ENCODE measurements at regions not wholly inside any gene's neighbourhood (a gene's known extent, or its start where the extent isn't known, plus 50 kb on each side); places are given as distances from the start of the nearest gene placed in this dataset.

DNA sequence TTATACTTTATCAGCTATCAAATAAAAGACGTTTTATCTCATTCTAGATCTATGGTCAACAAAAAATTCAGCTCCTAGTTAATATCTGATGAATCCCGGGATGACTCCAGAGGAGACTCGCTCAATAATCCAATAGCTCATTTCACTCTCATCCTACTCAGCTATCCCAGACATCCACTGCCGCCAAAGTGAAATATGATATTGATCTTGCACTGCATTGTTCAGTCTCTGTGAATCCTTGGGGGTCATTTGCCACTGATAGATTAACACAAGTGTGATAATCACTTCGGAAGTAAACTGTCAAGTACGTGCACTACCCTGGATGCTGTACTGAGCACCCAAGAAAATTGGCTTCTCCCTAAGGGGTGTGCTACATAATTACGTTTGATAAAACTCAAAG, 249.1 kb downstream of the SUCLG1 start:
- Histone ChIP-seq H3K27ac (ENCODE audit: low read length) (no peak overlapping the region), H3K27me3 (ENCODE audit: control insufficient read depth, insufficient read depth, low read length) (no peaks in the 10 kb centered on the region), H3K36me3 (ENCODE audit: control insufficient read depth, insufficient read depth, low read length) (no peaks in the 10 kb centered on the region), H3K4me1 (ENCODE audit: control insufficient read depth, insufficient read depth, low read length) (no peaks in the 10 kb centered on the region), H3K4me3 (ENCODE audit: low read depth in 2 of 2, low read length in 2 of 2) (no peak overlapping the region), H3K9me3 (ENCODE audit: control insufficient read depth, insufficient read depth, low read depth, low read length) (no peaks in the 10 kb centered on the region)
- in situ Hi-C loops (cut with HindIII; ENCODE audit: low pct_unique_long_range_greater_than_20kb, low sequenced_read_pairs): no loop called here
- intact Hi-C loops (cut with micrococcal nuclease; ENCODE audit: unreplicated experiment): no loop called here
- TF ChIP-seq, protein P1, sequence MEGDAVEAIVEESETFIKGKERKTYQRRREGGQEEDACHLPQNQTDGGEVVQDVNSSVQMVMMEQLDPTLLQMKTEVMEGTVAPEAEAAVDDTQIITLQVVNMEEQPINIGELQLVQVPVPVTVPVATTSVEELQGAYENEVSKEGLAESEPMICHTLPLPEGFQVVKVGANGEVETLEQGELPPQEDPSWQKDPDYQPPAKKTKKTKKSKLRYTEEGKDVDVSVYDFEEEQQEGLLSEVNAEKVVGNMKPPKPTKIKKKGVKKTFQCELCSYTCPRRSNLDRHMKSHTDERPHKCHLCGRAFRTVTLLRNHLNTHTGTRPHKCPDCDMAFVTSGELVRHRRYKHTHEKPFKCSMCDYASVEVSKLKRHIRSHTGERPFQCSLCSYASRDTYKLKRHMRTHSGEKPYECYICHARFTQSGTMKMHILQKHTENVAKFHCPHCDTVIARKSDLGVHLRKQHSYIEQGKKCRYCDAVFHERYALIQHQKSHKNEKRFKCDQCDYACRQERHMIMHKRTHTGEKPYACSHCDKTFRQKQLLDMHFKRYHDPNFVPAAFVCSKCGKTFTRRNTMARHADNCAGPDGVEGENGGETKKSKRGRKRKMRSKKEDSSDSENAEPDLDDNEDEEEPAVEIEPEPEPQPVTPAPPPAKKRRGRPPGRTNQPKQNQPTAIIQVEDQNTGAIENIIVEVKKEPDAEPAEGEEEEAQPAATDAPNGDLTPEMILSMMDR (IDR thresholded peaks at IDR 0.05): no peak
- TF ChIP-seq POLR2AphosphoS5 (IDR thresholded peaks at IDR 0.05; ENCODE audit: low read depth, low read length) (no peak), TCF7L2 (IDR thresholded peaks at IDR 0.05; ENCODE audit: low read depth, low read length) (no peak), SIN3A (IDR thresholded peaks at IDR 0.05; ENCODE audit: borderline replicate concordance, insufficient read depth, low read depth, low read length) (no peak)
- TF ChIP-seq, protein P2, sequence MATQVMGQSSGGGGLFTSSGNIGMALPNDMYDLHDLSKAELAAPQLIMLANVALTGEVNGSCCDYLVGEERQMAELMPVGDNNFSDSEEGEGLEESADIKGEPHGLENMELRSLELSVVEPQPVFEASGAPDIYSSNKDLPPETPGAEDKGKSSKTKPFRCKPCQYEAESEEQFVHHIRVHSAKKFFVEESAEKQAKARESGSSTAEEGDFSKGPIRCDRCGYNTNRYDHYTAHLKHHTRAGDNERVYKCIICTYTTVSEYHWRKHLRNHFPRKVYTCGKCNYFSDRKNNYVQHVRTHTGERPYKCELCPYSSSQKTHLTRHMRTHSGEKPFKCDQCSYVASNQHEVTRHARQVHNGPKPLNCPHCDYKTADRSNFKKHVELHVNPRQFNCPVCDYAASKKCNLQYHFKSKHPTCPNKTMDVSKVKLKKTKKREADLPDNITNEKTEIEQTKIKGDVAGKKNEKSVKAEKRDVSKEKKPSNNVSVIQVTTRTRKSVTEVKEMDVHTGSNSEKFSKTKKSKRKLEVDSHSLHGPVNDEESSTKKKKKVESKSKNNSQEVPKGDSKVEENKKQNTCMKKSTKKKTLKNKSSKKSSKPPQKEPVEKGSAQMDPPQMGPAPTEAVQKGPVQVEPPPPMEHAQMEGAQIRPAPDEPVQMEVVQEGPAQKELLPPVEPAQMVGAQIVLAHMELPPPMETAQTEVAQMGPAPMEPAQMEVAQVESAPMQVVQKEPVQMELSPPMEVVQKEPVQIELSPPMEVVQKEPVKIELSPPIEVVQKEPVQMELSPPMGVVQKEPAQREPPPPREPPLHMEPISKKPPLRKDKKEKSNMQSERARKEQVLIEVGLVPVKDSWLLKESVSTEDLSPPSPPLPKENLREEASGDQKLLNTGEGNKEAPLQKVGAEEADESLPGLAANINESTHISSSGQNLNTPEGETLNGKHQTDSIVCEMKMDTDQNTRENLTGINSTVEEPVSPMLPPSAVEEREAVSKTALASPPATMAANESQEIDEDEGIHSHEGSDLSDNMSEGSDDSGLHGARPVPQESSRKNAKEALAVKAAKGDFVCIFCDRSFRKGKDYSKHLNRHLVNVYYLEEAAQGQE (IDR thresholded peaks at IDR 0.05; ENCODE audit: insufficient read depth in 1 of 2, low read depth in 2 of 2, low read length in 1 of 2): no peak
- DNase-seq (ENCODE audit: low read depth, low spot score) (no peak), ATAC-seq (no peak)
- BruUV-seq (replicated peaks): no TSS peak
- ChIA-PET POLR2A (no interaction called here), CTCF (no interaction called here)

DNA sequence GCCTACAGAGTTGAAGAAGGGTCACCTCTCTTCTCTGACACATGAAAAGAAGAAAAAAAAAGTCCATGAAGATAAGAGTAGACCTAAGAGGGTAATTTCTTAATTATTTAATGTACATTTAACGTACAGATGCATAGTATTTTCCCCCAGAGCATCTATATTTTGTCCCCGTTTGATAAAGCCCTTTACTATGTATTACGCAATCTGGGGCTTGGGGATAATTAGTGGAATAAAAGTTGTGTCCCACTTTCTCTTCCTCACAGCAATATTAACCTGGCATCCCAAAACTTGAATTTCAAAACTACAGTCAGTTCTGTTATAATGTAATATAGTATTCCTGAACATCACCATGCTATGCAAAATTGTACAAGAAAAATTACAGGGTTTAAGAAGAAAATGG, 254.1 kb downstream of the SUCLG1 start:
- DNase-seq (ENCODE audit: low read depth, low spot score) (no peak), ATAC-seq (no peak)
- Histone ChIP-seq H3K4me3 (ENCODE audit: low read depth in 2 of 2, low read length in 2 of 2) (no peak overlapping the region), H3K27me3 (ENCODE audit: control insufficient read depth, insufficient read depth, low read length) (no peaks in the 10 kb centered on the region), H3K36me3 (ENCODE audit: control insufficient read depth, insufficient read depth, low read length) (no peaks in the 10 kb centered on the region), H3K27ac (ENCODE audit: low read length) (no peak overlapping the region), H3K4me1 (ENCODE audit: control insufficient read depth, insufficient read depth, low read length) (no peaks in the 10 kb centered on the region), H3K9me3 (ENCODE audit: control insufficient read depth, insufficient read depth, low read depth, low read length) (no peaks in the 10 kb centered on the region)
- POLR2A ChIA-PET: no interaction called here
- BruUV-seq (replicated peaks): no TSS peak
- intact Hi-C loops (cut with micrococcal nuclease; ENCODE audit: unreplicated experiment): no loop called here
- CTCF ChIA-PET: no interaction called here
- no peak for TF ChIP-seq SIN3A (IDR thresholded peaks at IDR 0.05; ENCODE audit: borderline replicate concordance, insufficient read depth, low read depth, low read length)
- TF ChIP-seq, protein P2 (IDR thresholded peaks at IDR 0.05; ENCODE audit: insufficient read depth in 1 of 2, low read depth in 2 of 2, low read length in 1 of 2): no peak
- TF ChIP-seq TCF7L2 (IDR thresholded peaks at IDR 0.05; ENCODE audit: low read depth, low read length): no peak
- TF ChIP-seq, protein P1 (IDR thresholded peaks at IDR 0.05): no peak
- TF ChIP-seq POLR2AphosphoS5 (IDR thresholded peaks at IDR 0.05; ENCODE audit: low read depth, low read length): no peak
- in situ Hi-C loops (cut with HindIII; ENCODE audit: low pct_unique_long_range_greater_than_20kb, low sequenced_read_pairs): no loop called here

Data from Panc1 (cell line).